ENCODE measurements at regions not wholly inside any gene's neighbourhood (a gene's known extent, or its start where the extent isn't known, plus 50 kb on each side); places are given as distances from the start of the nearest gene placed in this dataset.

DNA sequence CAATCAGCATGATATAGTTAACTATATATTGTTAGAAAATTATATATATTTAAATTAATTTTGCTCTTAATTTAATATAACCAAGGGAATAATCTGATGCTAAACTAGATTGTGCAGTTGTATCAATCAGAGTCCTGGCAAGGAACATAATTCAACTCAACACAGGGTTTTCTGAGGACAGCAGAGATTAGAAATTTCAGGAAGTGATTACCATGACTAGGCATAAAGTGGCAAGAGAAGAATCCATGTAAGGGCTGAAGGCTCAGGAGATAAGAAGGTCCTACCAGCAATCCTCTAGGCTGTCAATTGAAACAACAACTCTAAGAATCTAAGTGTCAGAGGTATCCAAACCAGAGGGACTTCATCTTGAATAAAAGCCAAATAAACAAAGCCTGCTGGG lies 807.8 kb downstream of the DSC3 start (continued):
- TF ChIP-seq, protein P1, sequence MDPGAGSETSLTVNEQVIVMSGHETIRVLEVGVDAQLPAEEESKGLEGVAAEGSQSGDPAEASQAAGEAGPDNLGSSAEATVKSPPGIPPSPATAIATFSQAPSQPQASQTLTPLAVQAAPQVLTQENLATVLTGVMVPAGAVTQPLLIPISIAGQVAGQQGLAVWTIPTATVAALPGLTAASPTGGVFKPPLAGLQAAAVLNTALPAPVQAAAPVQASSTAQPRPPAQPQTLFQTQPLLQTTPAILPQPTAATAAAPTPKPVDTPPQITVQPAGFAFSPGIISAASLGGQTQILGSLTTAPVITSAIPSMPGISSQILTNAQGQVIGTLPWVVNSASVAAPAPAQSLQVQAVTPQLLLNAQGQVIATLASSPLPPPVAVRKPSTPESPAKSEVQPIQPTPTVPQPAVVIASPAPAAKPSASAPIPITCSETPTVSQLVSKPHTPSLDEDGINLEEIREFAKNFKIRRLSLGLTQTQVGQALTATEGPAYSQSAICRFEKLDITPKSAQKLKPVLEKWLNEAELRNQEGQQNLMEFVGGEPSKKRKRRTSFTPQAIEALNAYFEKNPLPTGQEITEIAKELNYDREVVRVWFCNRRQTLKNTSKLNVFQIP (CRISPR knock-in tag; IDR thresholded peaks at IDR 0.05; ENCODE audit: borderline replicate concordance, low read depth), result no peak
- TF ChIP-seq CREB5 (CRISPR knock-in tag; IDR thresholded peaks at IDR 0.05; ENCODE audit: low read depth), result no peak
- no peak for TF ChIP-seq ZFP3 (CRISPR knock-in tag; IDR thresholded peaks at IDR 0.05)
- TF ChIP-seq CSRNP3 (CRISPR knock-in tag; IDR thresholded peaks at IDR 0.05), result no peak
- no peak for TF ChIP-seq ZNF70 (CRISPR knock-in tag; IDR thresholded peaks at IDR 0.05)
- no peak for TF ChIP-seq ZC3H10 (CRISPR knock-in tag; IDR thresholded peaks at IDR 0.05)

- TF ChIP-seq ZNF565 (CRISPR knock-in tag; conservative IDR thresholded peaks at IDR 0.05; ENCODE audit: low read depth) (no peak), PPARA (CRISPR knock-in tag; IDR thresholded peaks at IDR 0.05; ENCODE audit: borderline replicate concordance) (no peak), ZFP30 (CRISPR knock-in tag; IDR thresholded peaks at IDR 0.05) (no peak), GLIS3 (CRISPR knock-in tag; IDR thresholded peaks at IDR 0.05) (no peak), ESRRG (CRISPR knock-in tag; IDR thresholded peaks at IDR 0.05) (no peak), ZNF8 (CRISPR knock-in tag; IDR thresholded peaks at IDR 0.05) (no peak), OSR1 (CRISPR knock-in tag; IDR thresholded peaks at IDR 0.05) (no peak), ARNTL (CRISPR knock-in tag; IDR thresholded peaks at IDR 0.05; ENCODE audit: borderline replicate concordance, low read depth) (no peak)
- TF ChIP-seq, protein P2, sequence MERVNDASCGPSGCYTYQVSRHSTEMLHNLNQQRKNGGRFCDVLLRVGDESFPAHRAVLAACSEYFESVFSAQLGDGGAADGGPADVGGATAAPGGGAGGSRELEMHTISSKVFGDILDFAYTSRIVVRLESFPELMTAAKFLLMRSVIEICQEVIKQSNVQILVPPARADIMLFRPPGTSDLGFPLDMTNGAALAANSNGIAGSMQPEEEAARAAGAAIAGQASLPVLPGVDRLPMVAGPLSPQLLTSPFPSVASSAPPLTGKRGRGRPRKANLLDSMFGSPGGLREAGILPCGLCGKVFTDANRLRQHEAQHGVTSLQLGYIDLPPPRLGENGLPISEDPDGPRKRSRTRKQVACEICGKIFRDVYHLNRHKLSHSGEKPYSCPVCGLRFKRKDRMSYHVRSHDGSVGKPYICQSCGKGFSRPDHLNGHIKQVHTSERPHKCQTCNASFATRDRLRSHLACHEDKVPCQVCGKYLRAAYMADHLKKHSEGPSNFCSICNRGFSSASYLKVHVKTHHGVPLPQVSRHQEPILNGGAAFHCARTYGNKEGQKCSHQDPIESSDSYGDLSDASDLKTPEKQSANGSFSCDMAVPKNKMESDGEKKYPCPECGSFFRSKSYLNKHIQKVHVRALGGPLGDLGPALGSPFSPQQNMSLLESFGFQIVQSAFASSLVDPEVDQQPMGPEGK (CRISPR knock-in tag; IDR thresholded peaks at IDR 0.05; ENCODE audit: borderline replicate concordance), result no peak
- ATAC-seq, result no peak
Observed at GRCh38 chr18:30211112-30211511, 831.4 kb downstream of the DSC3 start.

GRCh38 chr18:30208546-30208945 lies 834.0 kb downstream of the DSC3 start:
- ATAC-seq, result no peak
- TF ChIP-seq, protein P1 (CRISPR knock-in tag; IDR thresholded peaks at IDR 0.05; ENCODE audit: borderline replicate concordance, low read depth), result no peak

DNA sequence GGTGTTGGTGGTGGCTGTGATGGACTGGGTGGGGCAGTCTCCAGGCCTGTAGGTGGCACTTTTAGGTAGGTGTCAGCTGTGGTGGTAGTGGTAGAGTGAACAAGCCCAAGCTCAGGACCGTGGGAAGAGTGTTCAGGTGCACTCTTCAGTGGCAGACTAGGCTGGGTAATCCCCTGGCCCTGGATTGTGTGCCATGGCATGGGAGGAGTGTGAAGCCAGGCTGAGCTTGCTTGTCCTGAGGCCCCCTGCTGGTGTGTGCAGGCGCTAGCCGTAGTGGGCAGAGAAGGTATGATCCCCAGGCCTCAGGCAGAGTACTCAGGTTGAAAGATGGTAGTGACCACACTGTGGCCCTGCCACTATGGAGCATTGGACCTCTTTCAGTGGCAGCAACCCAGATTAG lies 850.3 kb downstream of the DSC3 start:
- ATAC-seq, result no peak

More for the DNA sequence above, 850.3 kb downstream of the DSC3 start:
- TF ChIP-seq TOX (CRISPR knock-in tag; IDR thresholded peaks at IDR 0.05; ENCODE audit: borderline replicate concordance) (no peak), ESRRG (CRISPR knock-in tag; IDR thresholded peaks at IDR 0.05) (no peak), TSHZ2 (CRISPR knock-in tag; IDR thresholded peaks at IDR 0.05) (no peak), ZNF565 (CRISPR knock-in tag; conservative IDR thresholded peaks at IDR 0.05; ENCODE audit: low read depth) (no peak), CSRNP3 (CRISPR knock-in tag; IDR thresholded peaks at IDR 0.05) (no peak)
- TF ChIP-seq, protein P1 (CRISPR knock-in tag; IDR thresholded peaks at IDR 0.05; ENCODE audit: borderline replicate concordance, low read depth), result no peak

Measured in SK-N-SH treated with all-trans-retinoic acid at 6 μM for 48 hours (cell line).